Endodermal cell (in vitro differentiated cells): ENCODE measurements at regions not wholly inside any gene's neighbourhood (a gene's known extent, or its start where the extent isn't known, plus 50 kb on each side); places are given as distances from the start of the nearest gene placed in this dataset.

Experiments used
- DNase-seq: peaks from one replicate; pipeline ENCODE4 v3.0.0-alpha.2; 2017
- H3K27ac ChIP-seq: 2 replicates; pipeline ENCODE4 v1.5.1; 2013; ENCODE audit warnings: mild to moderate bottlenecking, low read depth, low read length, moderate library complexity
- H3K27me3 ChIP-seq: 2 replicates; pipeline ENCODE4 v1.6.1; 2013; ENCODE audit warnings: mild to moderate bottlenecking, low read length, moderate library complexity; ENCODE audit not compliant: insufficient read depth, control insufficient read depth, poor library complexity, severe bottlenecking
- H3K36me3 ChIP-seq: 2 replicates; pipeline ENCODE4 v1.7.0; 2013; ENCODE audit warnings: mild to moderate bottlenecking, low read length, moderate library complexity; ENCODE audit not compliant: control insufficient read depth, insufficient read depth
- H3K4me1 ChIP-seq: one replicate; pipeline ENCODE4 v1.7.0; 2013; ENCODE audit warnings: low read length; ENCODE audit not compliant: control insufficient read depth, insufficient read depth
- H3K4me3 ChIP-seq: 2 replicates; pipeline ENCODE4 v1.5.1; 2013; ENCODE audit warnings: mild to moderate bottlenecking, low read length, moderate library complexity
- H3K9ac ChIP-seq: 2 replicates; pipeline ENCODE4 v1.6.1; 2013; ENCODE audit warnings: mild to moderate bottlenecking, low read length, moderate library complexity; ENCODE audit not compliant: poor library complexity, severe bottlenecking; ENCODE audit errors: extremely low read depth
- H3K9me3 ChIP-seq: 2 replicates; pipeline ENCODE4 v1.6.1; 2013; ENCODE audit warnings: mild to moderate bottlenecking, low read length, moderate library complexity; ENCODE audit not compliant: control insufficient read depth
- H3K27ac Mint-ChIP-seq: 2 replicates; pipeline ENCODE4 v1.8.0; 2020; ENCODE audit warnings: mixed read lengths
- H3K27me3 Mint-ChIP-seq: 2 replicates; pipeline ENCODE4 v1.8.0; 2021; ENCODE audit warnings: mild to moderate bottlenecking, mixed read lengths; ENCODE audit not compliant: insufficient read depth
- H3K36me3 Mint-ChIP-seq: 2 replicates; pipeline ENCODE4 v1.8.0; 2020; ENCODE audit warnings: low read depth, mixed read lengths
- H3K4me1 Mint-ChIP-seq: 2 replicates; pipeline ENCODE4 v1.8.0; 2020; ENCODE audit warnings: mixed read lengths
- H3K4me3 Mint-ChIP-seq: 2 replicates; pipeline ENCODE4 v1.8.0; 2020; ENCODE audit warnings: mild to moderate bottlenecking, moderate library complexity, mixed read lengths
- H3K9me3 Mint-ChIP-seq: 2 replicates; pipeline ENCODE4 v1.8.0; 2020; ENCODE audit warnings: mild to moderate bottlenecking, mixed read lengths
- WGBS, 2 experiments: methylation state at CpG; one replicate each; pipeline versions ENCODE4 v1.1.5 to v1.1.7; 2013; ENCODE audit warnings: missing lambda C conversion rate in 2 of 2, mixed read lengths in 1 of 2; ENCODE audit not compliant: insufficient coverage in 1 of 2, insufficient read length in 1 of 2; 5-methylcytosine and 5-hydroxymethylcytosine counted together
- TF ChIP-seq, protein P1 (sequence below): fragments of 200-600 bp; sonication (generic); conservative IDR thresholded peaks from 2 replicates; pipeline ENCODE4 v1.5.0; 2021; ENCODE audit warnings: antibody characterized with exemption, mild to moderate bottlenecking

DNA sequence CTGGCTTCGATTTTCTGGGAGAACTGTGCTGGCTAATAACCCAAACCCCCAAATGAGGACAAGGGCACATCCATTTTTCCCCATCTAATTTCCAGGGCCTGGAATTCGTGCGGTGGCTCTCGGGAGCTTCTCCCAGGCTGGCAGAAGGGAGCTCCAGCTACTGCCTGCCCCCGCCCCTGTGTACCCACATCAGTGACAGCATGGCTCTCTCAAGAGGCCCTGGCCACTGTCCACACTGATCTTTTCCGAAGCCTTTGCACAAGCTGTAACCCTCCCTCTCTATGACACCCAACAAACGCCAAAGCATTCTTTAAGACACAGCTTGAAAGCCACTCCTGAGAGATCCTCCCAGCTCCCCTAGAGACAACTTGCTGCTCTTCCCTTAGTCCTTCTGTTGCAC, 73.1 kb downstream of the ZIC5 start:
- DNase-seq, result peak; percentile 43
- H3K4me1 ChIP-seq, result no peaks in the 10 kb centered on the region
- H3K27me3 ChIP-seq, result peaks cover 40% of the 10 kb centered on the region
- Mint-ChIP-seq H3K27me3 (peaks cover 52% of the 10 kb centered on the region), H3K4me3 (no peak overlapping the region), H3K36me3 (no peaks in the 10 kb centered on the region), H3K27ac (no peak overlapping the region), H3K4me1 (peaks cover 4% of the 10 kb centered on the region), H3K9me3 (no peaks in the 10 kb centered on the region)
- no peaks in the 10 kb centered on the region for H3K36me3 ChIP-seq
- no peak overlapping the region for H3K27ac ChIP-seq
- 94 to 100% methylated on average over 2 to 7 of the region's 7 CpGs for WGBS, 2 experiments
- TF ChIP-seq, protein P1, sequence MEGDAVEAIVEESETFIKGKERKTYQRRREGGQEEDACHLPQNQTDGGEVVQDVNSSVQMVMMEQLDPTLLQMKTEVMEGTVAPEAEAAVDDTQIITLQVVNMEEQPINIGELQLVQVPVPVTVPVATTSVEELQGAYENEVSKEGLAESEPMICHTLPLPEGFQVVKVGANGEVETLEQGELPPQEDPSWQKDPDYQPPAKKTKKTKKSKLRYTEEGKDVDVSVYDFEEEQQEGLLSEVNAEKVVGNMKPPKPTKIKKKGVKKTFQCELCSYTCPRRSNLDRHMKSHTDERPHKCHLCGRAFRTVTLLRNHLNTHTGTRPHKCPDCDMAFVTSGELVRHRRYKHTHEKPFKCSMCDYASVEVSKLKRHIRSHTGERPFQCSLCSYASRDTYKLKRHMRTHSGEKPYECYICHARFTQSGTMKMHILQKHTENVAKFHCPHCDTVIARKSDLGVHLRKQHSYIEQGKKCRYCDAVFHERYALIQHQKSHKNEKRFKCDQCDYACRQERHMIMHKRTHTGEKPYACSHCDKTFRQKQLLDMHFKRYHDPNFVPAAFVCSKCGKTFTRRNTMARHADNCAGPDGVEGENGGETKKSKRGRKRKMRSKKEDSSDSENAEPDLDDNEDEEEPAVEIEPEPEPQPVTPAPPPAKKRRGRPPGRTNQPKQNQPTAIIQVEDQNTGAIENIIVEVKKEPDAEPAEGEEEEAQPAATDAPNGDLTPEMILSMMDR, result no peak
- no peaks in the 10 kb centered on the region for H3K9me3 ChIP-seq
- no peak overlapping the region for H3K9ac ChIP-seq
- no peak overlapping the region for H3K4me3 ChIP-seq

- H3K9me3 Mint-ChIP-seq, result no peaks in the 10 kb centered on the region
- no peaks in the 10 kb centered on the region for H3K36me3 ChIP-seq
- peaks cover 63% of the 10 kb centered on the region for H3K27me3 Mint-ChIP-seq
- DNase-seq, result peak; percentile 43
- H3K36me3 Mint-ChIP-seq, result no peaks in the 10 kb centered on the region
- H3K27ac ChIP-seq, result no peak overlapping the region
- no peak overlapping the region for H3K27ac Mint-ChIP-seq
- TF ChIP-seq, protein P1, result no peak
- no peak overlapping the region for H3K4me3 Mint-ChIP-seq
- 84 to 86% methylated on average over 6 to 7 of the region's 7 CpGs for WGBS, 2 experiments
- peaks cover 3% of the 10 kb centered on the region for H3K4me1 ChIP-seq
- no peak overlapping the region for H3K9ac ChIP-seq
- no peaks in the 10 kb centered on the region for H3K9me3 ChIP-seq
- peaks cover 48% of the 10 kb centered on the region for H3K27me3 ChIP-seq
- H3K4me3 ChIP-seq, result no peak overlapping the region
- peaks cover 12% of the 10 kb centered on the region for H3K4me1 Mint-ChIP-seq
These were observed 74.5 kb downstream of the ZIC5 start for GRCh38 chr13:99897076-99897440.

GRCh38 chr13:99896369-99897075, 75.0 kb downstream of the ZIC5 start:
- DNase-seq, result no peak
- WGBS, 2 experiments, result 90 to 99% methylated on average over 16 to 37 of the region's 37 CpGs
- peaks cover 48% of the 10 kb centered on the region for H3K27me3 ChIP-seq
- no peaks in the 10 kb centered on the region for H3K36me3 ChIP-seq
- no peak overlapping the region for H3K4me3 Mint-ChIP-seq
- no peaks in the 10 kb centered on the region for H3K9me3 Mint-ChIP-seq
- no peaks in the 10 kb centered on the region for H3K36me3 Mint-ChIP-seq
- no peak overlapping the region for H3K9ac ChIP-seq
- H3K4me1 Mint-ChIP-seq, result peaks cover 16% of the 10 kb centered on the region
- H3K27ac ChIP-seq, result peak overlapping the region; percentile 86
- H3K4me3 ChIP-seq, result no peak overlapping the region
- H3K27me3 Mint-ChIP-seq, result peaks cover 64% of the 10 kb centered on the region
- no peaks in the 10 kb centered on the region for H3K9me3 ChIP-seq
- H3K4me1 ChIP-seq, result peaks cover 5% of the 10 kb centered on the region
- no peak overlapping the region for H3K27ac Mint-ChIP-seq
- TF ChIP-seq, protein P1, result no peak
